H1 (cell line): ENCODE measurements at regions not wholly inside any gene's neighbourhood (a gene's known extent, or its start where the extent isn't known, plus 50 kb on each side); places are given as distances from the start of the nearest gene placed in this dataset.

Experiments used
- CTCF ChIP-seq, 3 experiments: IDR thresholded peaks; 1 replicate in 2 of 3; 2 replicates in 1 of 3; pipeline versions ENCODE4 v1.5.1 to v1.6.1; 2011; ENCODE audit warnings: low read length in 3 of 3, mild to moderate bottlenecking in 3 of 3, inconsistent platforms in 2 of 3, low read depth in 1 of 3, moderate library complexity in 1 of 3; ENCODE audit not compliant: insufficient read depth in 1 of 3; ENCODE audit errors: control extremely low read depth in 1 of 3
- SP1 ChIP-seq: IDR thresholded peaks from 2 replicates; pipeline ENCODE4 v1.6.1; 2011; ENCODE audit warnings: low read depth, low read length
- SRF ChIP-seq: IDR thresholded peaks from 2 replicates; pipeline ENCODE4 v1.6.1; 2011; ENCODE audit warnings: mild to moderate bottlenecking, low read depth, low read length, moderate library complexity

- TF ChIP-seq CTCF (IDR thresholded peaks at IDR 0.05; ENCODE audit: control extremely low read depth in 1 of 3, insufficient read depth in 1 of 3, low read depth in 1 of 3, low read length in 3 of 3): no peak
- TF ChIP-seq SRF: no peak
- TF ChIP-seq SP1: no peak
Measured at GRCh38 chr11:97862021-97862420, 1158.7 kb upstream of the CNTN5 start.
